Nephron (organoid): ENCODE measurements at regions not wholly inside any gene's neighbourhood (a gene's known extent, or its start where the extent isn't known, plus 50 kb on each side); places are given as distances from the start of the nearest gene placed in this dataset.

Experiments
- H3K27ac Mint-ChIP-seq, 3 experiments: 2 replicates each; pipeline ENCODE4 v1.8.0; 2020; ENCODE audit warnings: mixed read lengths in 3 of 3, mild to moderate bottlenecking in 2 of 3, moderate library complexity in 1 of 3
- H3K27me3 Mint-ChIP-seq: 2 replicates; pipeline ENCODE4 v1.8.0; 2021; ENCODE audit warnings: low read depth, mild to moderate bottlenecking, moderate library complexity, mixed read lengths
- H3K36me3 Mint-ChIP-seq: 2 replicates; pipeline ENCODE4 v1.8.0; 2020; ENCODE audit warnings: low read depth, mixed read lengths
- H3K4me1 Mint-ChIP-seq: 2 replicates; pipeline ENCODE4 v1.8.0; 2020; ENCODE audit warnings: mixed read lengths
- H3K4me3 Mint-ChIP-seq, 3 experiments: 2 replicates each; pipeline ENCODE4 v1.8.0; 2020; ENCODE audit warnings: mild to moderate bottlenecking in 3 of 3, mixed read lengths in 3 of 3, moderate library complexity in 2 of 3
- H3K9me3 Mint-ChIP-seq: 2 replicates; pipeline ENCODE4 v1.8.0; 2020; ENCODE audit warnings: mixed read lengths
- TF ChIP-seq, protein P1 (sequence below), 3 experiments: fragments of 200-600 bp; sonication (generic); IDR thresholded peaks; one replicate each; pipeline ENCODE4 v1.5.0; 2021; ENCODE audit warnings: antibody characterized with exemption in 3 of 3; ENCODE audit not compliant: unreplicated experiment in 3 of 3

GRCh38 chr11:41866525-41866924, 407.1 kb upstream of the LRRC4C start:
- Mint-ChIP-seq H3K9me3 (no peaks in the 10 kb centered on the region), H3K4me3 (no peak overlapping the region), H3K4me1 (no peaks in the 10 kb centered on the region), H3K27me3 (no peaks in the 10 kb centered on the region), H3K27ac (no peak overlapping the region), H3K36me3 (no peaks in the 10 kb centered on the region)
- TF ChIP-seq, protein P1, sequence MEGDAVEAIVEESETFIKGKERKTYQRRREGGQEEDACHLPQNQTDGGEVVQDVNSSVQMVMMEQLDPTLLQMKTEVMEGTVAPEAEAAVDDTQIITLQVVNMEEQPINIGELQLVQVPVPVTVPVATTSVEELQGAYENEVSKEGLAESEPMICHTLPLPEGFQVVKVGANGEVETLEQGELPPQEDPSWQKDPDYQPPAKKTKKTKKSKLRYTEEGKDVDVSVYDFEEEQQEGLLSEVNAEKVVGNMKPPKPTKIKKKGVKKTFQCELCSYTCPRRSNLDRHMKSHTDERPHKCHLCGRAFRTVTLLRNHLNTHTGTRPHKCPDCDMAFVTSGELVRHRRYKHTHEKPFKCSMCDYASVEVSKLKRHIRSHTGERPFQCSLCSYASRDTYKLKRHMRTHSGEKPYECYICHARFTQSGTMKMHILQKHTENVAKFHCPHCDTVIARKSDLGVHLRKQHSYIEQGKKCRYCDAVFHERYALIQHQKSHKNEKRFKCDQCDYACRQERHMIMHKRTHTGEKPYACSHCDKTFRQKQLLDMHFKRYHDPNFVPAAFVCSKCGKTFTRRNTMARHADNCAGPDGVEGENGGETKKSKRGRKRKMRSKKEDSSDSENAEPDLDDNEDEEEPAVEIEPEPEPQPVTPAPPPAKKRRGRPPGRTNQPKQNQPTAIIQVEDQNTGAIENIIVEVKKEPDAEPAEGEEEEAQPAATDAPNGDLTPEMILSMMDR (IDR thresholded peaks at IDR 0.05; ENCODE audit: unreplicated experiment in 3 of 3), result no peak

DNA sequence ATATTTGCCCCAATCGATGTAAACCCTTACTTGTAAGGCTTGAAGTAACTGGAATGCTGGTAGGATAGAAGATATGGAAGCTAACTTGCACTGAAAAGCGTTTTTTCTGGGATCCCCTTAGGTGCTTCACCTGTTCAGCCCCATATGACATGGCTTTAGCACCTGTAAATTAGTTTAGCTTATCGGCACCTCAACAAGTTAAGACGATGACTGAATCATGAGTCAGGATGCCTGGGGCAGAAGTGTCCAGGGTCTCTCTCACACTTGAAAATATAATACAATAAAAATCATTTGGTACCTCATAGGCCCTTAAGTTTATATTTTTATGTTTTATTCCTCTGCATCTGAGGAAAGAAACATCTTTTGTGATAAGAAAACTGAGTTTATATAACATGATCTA, 409.2 kb upstream of the LRRC4C start:
- no peak overlapping the region for H3K27ac Mint-ChIP-seq
- no peaks in the 10 kb centered on the region for H3K4me1 Mint-ChIP-seq
- H3K4me3 Mint-ChIP-seq, result no peak overlapping the region
- no peaks in the 10 kb centered on the region for H3K36me3 Mint-ChIP-seq
- H3K27me3 Mint-ChIP-seq, result no peaks in the 10 kb centered on the region
- TF ChIP-seq, protein P1 (IDR thresholded peaks at IDR 0.05; ENCODE audit: unreplicated experiment in 3 of 3), result no peak
- H3K9me3 Mint-ChIP-seq, result no peaks in the 10 kb centered on the region

GRCh38 chr11:41872426-41872825, 413.0 kb upstream of the LRRC4C start:
- TF ChIP-seq, protein P1 (IDR thresholded peaks at IDR 0.05; ENCODE audit: unreplicated experiment in 3 of 3), result no peak
- H3K4me1 Mint-ChIP-seq, result no peaks in the 10 kb centered on the region
- no peak overlapping the region for H3K27ac Mint-ChIP-seq
- no peak overlapping the region for H3K4me3 Mint-ChIP-seq
- H3K27me3 Mint-ChIP-seq, result no peaks in the 10 kb centered on the region
- no peaks in the 10 kb centered on the region for H3K36me3 Mint-ChIP-seq
- no peaks in the 10 kb centered on the region for H3K9me3 Mint-ChIP-seq

- Mint-ChIP-seq H3K9me3 (no peaks in the 10 kb centered on the region), H3K27me3 (no peaks in the 10 kb centered on the region), H3K27ac (no peak overlapping the region), H3K36me3 (no peaks in the 10 kb centered on the region), H3K4me3 (no peak overlapping the region), H3K4me1 (no peaks in the 10 kb centered on the region)
- TF ChIP-seq, protein P1 (IDR thresholded peaks at IDR 0.05; ENCODE audit: unreplicated experiment in 3 of 3), result no peak
Measured at GRCh38 chr11:41872870-41873269, 413.4 kb upstream of the LRRC4C start.

- H3K27ac Mint-ChIP-seq, result no peak overlapping the region
- H3K4me1 Mint-ChIP-seq, result no peaks in the 10 kb centered on the region
- no peak overlapping the region for H3K4me3 Mint-ChIP-seq
- no peaks in the 10 kb centered on the region for H3K36me3 Mint-ChIP-seq
- H3K9me3 Mint-ChIP-seq, result no peaks in the 10 kb centered on the region
- TF ChIP-seq, protein P1 (IDR thresholded peaks at IDR 0.05; ENCODE audit: unreplicated experiment in 3 of 3), result no peak
- H3K27me3 Mint-ChIP-seq, result peaks cover 4% of the 10 kb centered on the region
Measured at GRCh38 chr11:41878095-41878494, 418.6 kb upstream of the LRRC4C start.

DNA sequence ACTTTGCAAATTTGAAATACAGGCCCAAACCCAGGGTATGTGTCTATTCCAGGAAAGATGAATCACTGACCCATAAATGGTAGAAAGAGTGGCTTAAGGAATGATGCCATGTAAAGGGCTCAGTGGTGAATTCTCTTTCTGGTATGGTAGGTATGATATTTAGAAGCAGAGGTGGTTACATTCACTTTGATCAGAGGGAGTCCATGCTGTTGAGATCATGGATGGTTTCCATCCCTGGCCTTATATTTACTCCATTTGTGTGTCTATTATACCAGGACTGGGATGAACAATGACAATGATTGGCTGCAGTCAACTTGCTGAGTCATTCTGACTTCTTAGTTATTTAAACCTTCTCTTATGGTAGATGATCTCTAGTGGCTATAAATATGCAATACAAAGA, 419.8 kb upstream of the LRRC4C start:
- Mint-ChIP-seq H3K27ac (no peak overlapping the region), H3K36me3 (no peaks in the 10 kb centered on the region), H3K9me3 (no peaks in the 10 kb centered on the region), H3K27me3 (peaks cover 4% of the 10 kb centered on the region), H3K4me1 (no peaks in the 10 kb centered on the region), H3K4me3 (no peak overlapping the region)
- TF ChIP-seq, protein P1 (IDR thresholded peaks at IDR 0.05; ENCODE audit: unreplicated experiment in 3 of 3), result no peak
